Heart left ventricle (tissue), 16 donors: ENCODE measurements at regions not wholly inside any gene's neighbourhood (a gene's known extent, or its start where the extent isn't known, plus 50 kb on each side); places are given as distances from the start of the nearest gene placed in this dataset.
A peak's percentile ranks its signal among the peaks of the same experiment; 100 is the strongest.
"Not testable (repeated sequence)": the region's sequence is repeated elsewhere in the genome, so short reads cannot be mapped to it uniquely, and the experiment has no call there.

Experiments
- ATAC-seq, 4 donors: fragments of 200-7000 bp; cut with Tn5 transposase; one replicate each; pipeline ENCODE4 v1.9.1; 2020 to 2022; ENCODE audit warnings: moderate library complexity in 4 of 4, mild to moderate bottlenecking in 3 of 4, moderate number of reproducible peaks in 1 of 4
- DNase-seq, 5 donors: peaks; one replicate each; pipeline ENCODE4 v3.0.0-alpha.2; 2020
- H3K27ac ChIP-seq, 12 donors: fragments of 200-600 bp; sonication (generic) in 4 of 12; one replicate each; pipeline versions ENCODE4 v1.5.0 to v1.8.0; 2016 to 2022; ENCODE audit warnings: mild to moderate bottlenecking in 2 of 12
- H3K27me3 ChIP-seq, 9 donors: fragments of 200-600 bp; sonication (generic) in 2 of 9; one replicate each; pipeline versions ENCODE4 v1.5.1 to v1.8.0; 2016 to 2022; ENCODE audit warnings: mild to moderate bottlenecking in 3 of 9
- H3K36me3 ChIP-seq, 9 donors: fragments of 200-600 bp; sonication (generic) in 2 of 9; one replicate each; pipeline versions ENCODE4 v1.5.0 to v1.8.0; 2018 to 2022; ENCODE audit warnings: mild to moderate bottlenecking in 2 of 9
- H3K4me1 ChIP-seq, 12 donors: fragments of 200-600 bp; sonication (generic) in 4 of 12; one replicate each; pipeline versions ENCODE4 v1.5.0 to v1.8.0; 2016 to 2022; ENCODE audit warnings: mild to moderate bottlenecking in 3 of 12
- H3K4me3 ChIP-seq, 12 donors: fragments of 200-600 bp; sonication (generic) in 4 of 12; one replicate each; pipeline versions ENCODE4 v1.5.0 to v1.8.0; 2017 to 2022; ENCODE audit warnings: mild to moderate bottlenecking in 9 of 12, moderate library complexity in 4 of 12
- H3K9me3 ChIP-seq, 12 donors: fragments of 200-600 bp; sonication (generic) in 4 of 12; one replicate each; pipeline versions ENCODE4 v1.5.0 to v1.8.0; 2016 to 2022; ENCODE audit warnings: mild to moderate bottlenecking in 1 of 12
- CTCF ChIP-seq, 12 donors: fragments of 200-600 bp; sonication (generic) in 4 of 12; IDR thresholded peaks; one replicate each; pipeline versions ENCODE4 v1.5.0 to v1.8.0; 2018 to 2022; ENCODE audit warnings: antibody characterized with exemption in 12 of 12, mild to moderate bottlenecking in 5 of 12
- POLR2A ChIP-seq, 2 donors: fragments of 450-650 bp; IDR thresholded peaks; one replicate each; pipeline ENCODE4 v1.6.1; 2017; ENCODE audit warnings: antibody characterized with exemption in 2 of 2, mild to moderate bottlenecking in 2 of 2, moderate library complexity in 2 of 2
- WGBS, 4 donors: extraction: QIAGEN DNeasy Blood & Tissue Kit in 2 of 4; methylation state at CpG; one replicate each; pipeline versions ENCODE4 v1.1.5 to v1.1.7; 2013 to 2018; 5-methylcytosine and 5-hydroxymethylcytosine counted together
- intact Hi-C, 10 donors: fragments of 100-400 bp; cut with DNase I; formaldehyde crosslinking; loops; one replicate each; pipeline versions ENCODE4 v1.11.1 to v1.14.2; 2022
- donor health status: ischemic (EF 13 %, LVEDD 7.1; RV severe dilation, severe dysfunction).
- donor health status: healthy with polysubstance abuse.
- donor health status: DM: no; HTN: yes; CAD: no.
- donor health status: DM: no; HTN: no; CAD: no.
- donor health status: ischemic (EF 25% LVEDD 6.9; RV normal size, moderate dysfunction).
- donor health status: ischemic (EF 25% LVEDD 5.7; RV mildly dilated, moderate dysfunction).
- donor health status: healthy.
- donor health status: DM: yes; HTN: yes; CAD: no.
- donor health status: ischemic (EF 35%, LVEDD 5.7; RV mildly dilated, moderate dysfunction).
- donor health status: nonischemic (EF 11% LVEDD 7.7; RV severe dilation, severe dysfunction).
- donor health status: DM: yes; HTN: yes; CAD: no.
- donor health status: PGD.
- donor health status: ischemic (EF 29% LVEDD 5.4; RV normal size, mild dysfunction).
- donor health status: nonischemic (EF 23%, LVEDD 6.1; RV moderate dilation, normal function).

GRCh38 chr15:67946701-67947100 lies 106.9 kb upstream of the RNU6-1 start:
- no peaks in the 10 kb centered on the region for H3K36me3 ChIP-seq
- no peaks in the 10 kb centered on the region for H3K9me3 ChIP-seq
- no peak overlapping the region for H3K4me3 ChIP-seq
- H3K27me3 ChIP-seq: no peaks in the 10 kb centered on the region
- DNase-seq (no peak), ATAC-seq (no peak)
- intact Hi-C loops: loop anchor here in 1 of 10 donors (10.0 kb wide), 1 partner anchor 108 kb away; the partner anchor contains the start of gene PIAS1
- peak overlapping the region; percentile 2 to 84 (median 67) for H3K27ac ChIP-seq
- TF ChIP-seq CTCF (IDR thresholded peaks at IDR 0.05) (no peak), POLR2A (IDR thresholded peaks at IDR 0.05) (no peak)
- peaks cover 0 to 40% (median 26%) of the 10 kb centered on the region in 12 donors for H3K4me1 ChIP-seq
- WGBS, 4 donors: 49 to 58% (median 52%) methylated on average over 4 of the region's 4 CpGs

- Histone ChIP-seq H3K27me3 (no peaks in the 10 kb centered on the region), H3K4me3 (no peak overlapping the region), H3K27ac (peak overlapping the region in 5 of 12 donors; percentile 13 to 75 (median 67)), H3K4me1 (peaks cover 0 to 40% (median 26%) of the 10 kb centered on the region in 12 donors), H3K9me3 (no peaks in the 10 kb centered on the region), H3K36me3 (no peaks in the 10 kb centered on the region)
- TF ChIP-seq POLR2A (IDR thresholded peaks at IDR 0.05) (no peak), CTCF (IDR thresholded peaks at IDR 0.05) (no peak)
- ATAC-seq (no peak), DNase-seq (no peak)
- WGBS, 4 donors: 93 to 94% (median 94%) methylated on average over 8 of the region's 8 CpGs
- intact Hi-C loops: loop anchor here in 1 of 10 donors (10.0 kb wide), 1 partner anchor 107 kb away; the partner anchor contains the start of gene PIAS1
Observed at GRCh38 chr15:67947254-67948039, 106.7 kb upstream of the PIAS1 start.

DNA sequence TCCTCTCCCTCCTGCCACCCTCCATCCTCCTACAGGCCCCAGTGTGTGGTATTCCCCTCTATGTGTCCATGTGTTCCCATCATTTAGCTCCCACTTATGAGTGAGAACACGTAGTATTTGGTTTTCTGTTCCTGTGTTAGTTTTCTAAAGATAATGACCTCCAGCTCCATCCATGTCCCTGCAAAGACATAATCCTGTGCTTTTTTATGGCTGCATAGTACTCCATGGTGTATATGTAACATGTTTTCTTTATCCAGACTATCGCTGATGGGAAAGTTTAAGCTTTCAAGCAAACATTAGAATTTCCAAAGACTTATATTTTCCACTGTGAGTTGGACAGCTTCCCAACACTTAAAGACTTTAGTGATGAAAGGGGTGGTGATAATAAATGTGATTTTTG lies 105.9 kb upstream of the PIAS1 start:
- WGBS, 4 donors: 97 to 99% (median 98%) methylated on average over 2 of the region's 2 CpGs
- H3K27ac ChIP-seq: no peak overlapping the region
- intact Hi-C loops: loop anchor here in 1 of 10 donors (10.0 kb wide), 1 partner anchor 107 kb away; the partner anchor contains the start of gene PIAS1
- peaks cover 0 to 39% (median 25%) of the 10 kb centered on the region in 12 donors for H3K4me1 ChIP-seq
- no peaks in the 10 kb centered on the region for H3K9me3 ChIP-seq
- ATAC-seq: no peak
- no peak overlapping the region for H3K4me3 ChIP-seq
- no peaks in the 10 kb centered on the region for H3K36me3 ChIP-seq
- no peak for DNase-seq
- no peaks in the 10 kb centered on the region for H3K27me3 ChIP-seq
- TF ChIP-seq CTCF (IDR thresholded peaks at IDR 0.05): no peak
- no peak for TF ChIP-seq POLR2A (IDR thresholded peaks at IDR 0.05)

- ATAC-seq, H3K27me3 ChIP-seq, H3K4me3 ChIP-seq, intact Hi-C loops, H3K36me3 ChIP-seq, DNase-seq, H3K27ac ChIP-seq, H3K9me3 ChIP-seq: not testable (repeated sequence)
- WGBS, 4 donors: 83 to 91% (median 85%) methylated on average over 3 of the region's 3 CpGs
- peaks cover 0 to 20% (median 8%) of the 10 kb centered on the region in 12 donors for H3K4me1 ChIP-seq
Observed at GRCh38 chr15:67951187-67951586, 102.9 kb upstream of the PIAS1 start.
